H1 (cell line): ENCODE measurements at regions not wholly inside any gene's neighbourhood (a gene's known extent, or its start where the extent isn't known, plus 50 kb on each side); places are given as distances from the start of the nearest gene placed in this dataset.

Source experiments
- EP300 ChIP-seq, 2 experiments: IDR thresholded peaks; 1 replicate in 1 of 2; 2 replicates in 1 of 2; pipeline ENCODE4 v1.6.1; 2011 to 2012; ENCODE audit warnings: low read depth in 2 of 2, low read length in 2 of 2, mild to moderate bottlenecking in 2 of 2, borderline replicate concordance in 1 of 2, inconsistent platforms in 1 of 2, moderate library complexity in 1 of 2
- HDAC6 ChIP-seq: IDR thresholded peaks from one replicate; pipeline ENCODE4 v1.7.1; 2012; ENCODE audit warnings: low read depth, mild to moderate bottlenecking, inconsistent platforms, low read length, moderate library complexity
- MAFK ChIP-seq: IDR thresholded peaks from 2 replicates; pipeline ENCODE4 v1.6.1; 2012; ENCODE audit warnings: low read depth, mild to moderate bottlenecking, improper control_type of control experiment, low read length

- TF ChIP-seq MAFK = no peak
- TF ChIP-seq EP300 (IDR thresholded peaks at IDR 0.05; ENCODE audit: borderline replicate concordance in 1 of 2, low read depth in 2 of 2, low read length in 2 of 2) = no peak
- no peak for TF ChIP-seq HDAC6
Measured at GRCh38 chr12:63354969-63355368, 204.0 kb upstream of the AVPR1A start (continued).
